ENCODE measurements at regions not wholly inside any gene's neighbourhood (a gene's known extent, or its start where the extent isn't known, plus 50 kb on each side); places are given as distances from the start of the nearest gene placed in this dataset.

DNA sequence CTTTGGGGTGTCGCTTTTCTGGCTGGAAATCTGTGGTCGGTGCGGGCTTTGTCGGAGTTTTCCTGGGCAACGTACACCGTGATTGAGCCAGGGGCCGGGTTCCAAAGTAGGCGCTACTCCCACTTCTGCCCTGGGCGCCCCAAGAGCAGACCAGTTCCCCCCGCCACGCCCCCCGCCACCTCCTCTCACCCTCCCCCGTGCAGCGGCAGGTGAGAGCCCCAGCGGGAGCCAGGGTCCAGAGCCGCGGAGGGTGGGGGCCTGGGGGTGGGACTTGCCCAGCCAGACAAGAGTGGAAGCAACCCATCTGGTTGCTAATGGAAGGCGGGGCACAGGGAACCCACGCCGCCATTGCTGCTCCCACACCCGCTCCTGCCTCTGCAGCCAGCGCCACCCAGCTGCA lies 2195.9 kb downstream of the PCDH9 start:
- no peak for DNase-seq (ENCODE audit: low spot score)

DNA sequence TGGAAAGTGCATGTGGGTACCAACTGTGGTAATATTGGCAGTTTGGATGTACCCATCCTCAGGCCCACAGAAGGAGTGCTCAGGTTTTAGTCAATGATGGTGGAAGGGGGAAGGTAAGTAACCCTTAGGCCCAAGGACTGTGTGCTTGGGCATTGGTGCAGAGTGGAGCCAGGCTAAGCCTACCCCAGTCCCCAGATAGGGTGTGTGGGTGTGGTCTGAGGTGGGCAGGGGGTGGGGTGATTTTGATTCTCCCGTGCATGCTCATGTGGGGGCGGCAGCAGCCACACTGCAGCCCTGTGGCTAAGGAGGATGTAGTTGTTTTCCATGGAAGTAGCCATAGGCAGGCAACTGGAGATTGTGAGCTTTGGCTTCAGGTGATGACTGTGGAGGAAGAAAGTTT lies 2197.3 kb downstream of the PCDH9 start:
- no peak for DNase-seq (ENCODE audit: low spot score)

DNA sequence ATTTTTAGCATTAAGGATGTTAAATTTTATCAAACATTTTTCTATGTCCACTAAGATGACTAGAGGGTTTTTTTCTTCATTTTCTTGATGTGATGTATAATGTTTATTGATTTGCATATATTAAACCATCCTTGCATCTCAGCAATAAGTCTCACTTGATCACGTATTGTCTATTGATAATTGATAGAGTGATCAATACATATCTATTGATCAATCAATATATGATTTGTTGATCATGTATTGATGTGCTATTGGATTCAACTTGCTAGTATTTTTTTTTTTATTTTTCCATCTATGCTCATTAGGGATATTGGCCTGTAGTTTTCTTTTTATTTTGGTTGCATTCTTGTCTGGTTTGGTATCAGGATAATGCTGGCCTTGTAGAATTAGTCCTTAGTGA lies 2202.0 kb downstream of the PCDH9 start:
- DNase-seq (ENCODE audit: low spot score): no peak

DNA sequence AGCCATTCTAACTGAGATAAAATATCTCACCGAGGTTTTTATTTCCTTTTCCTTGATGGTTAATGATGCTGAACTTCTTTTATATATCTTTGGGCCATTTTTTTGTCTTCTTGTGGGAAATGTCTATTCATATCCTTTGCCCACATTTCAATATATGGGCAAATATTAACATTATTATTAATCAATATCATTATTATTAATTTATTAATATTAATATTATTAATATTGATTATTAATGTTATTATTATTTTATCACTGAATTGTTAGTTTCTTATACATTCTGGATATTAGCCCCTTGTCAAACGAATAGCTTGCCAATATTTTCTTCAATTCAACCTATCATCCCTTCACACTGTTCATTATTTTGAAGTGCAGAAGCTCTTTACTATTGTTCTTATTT lies 2203.6 kb downstream of the PCDH9 start:
- no peak for DNase-seq (ENCODE audit: low spot score)

DNA sequence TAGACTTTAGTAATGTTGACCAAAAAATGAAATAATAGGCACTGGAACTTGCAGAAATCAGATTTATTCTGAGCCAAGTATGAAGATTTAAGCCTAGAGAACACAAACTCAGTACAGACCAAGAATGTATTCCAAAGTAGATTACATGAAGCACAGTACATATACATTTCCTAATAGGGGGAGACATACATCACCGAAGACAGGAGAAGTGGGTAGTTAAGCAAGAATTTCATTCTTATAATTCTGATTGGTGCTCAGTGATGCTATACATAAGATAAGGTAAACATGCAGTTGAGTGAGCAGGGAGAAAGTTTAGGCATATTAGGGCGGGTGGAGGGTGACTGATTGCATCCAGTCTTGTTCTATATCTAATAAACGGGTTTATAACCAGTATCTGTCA lies 2218.8 kb downstream of the PCDH9 start:
- DNase-seq (ENCODE audit: low spot score): no peak

DNA sequence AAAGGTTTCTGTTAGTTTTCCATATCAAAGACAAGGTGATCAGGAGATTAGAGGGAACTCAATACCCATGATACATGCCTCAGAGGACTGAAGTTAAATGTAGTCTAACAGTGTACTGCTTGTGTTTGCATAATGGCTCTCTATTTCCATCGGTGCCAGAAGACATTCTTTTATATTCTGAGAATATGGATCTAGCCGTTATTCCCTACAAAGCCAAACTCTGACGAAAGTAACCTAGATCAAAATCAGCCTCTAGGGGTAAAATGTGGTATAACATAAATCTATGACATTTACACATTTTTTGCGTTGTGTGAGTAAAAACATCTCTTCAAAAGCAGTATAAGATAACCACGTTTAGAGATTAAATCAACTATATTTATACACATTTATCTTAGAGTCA lies 2232.7 kb downstream of the PCDH9 start:
- no peak for DNase-seq (ENCODE audit: low spot score)

DNA sequence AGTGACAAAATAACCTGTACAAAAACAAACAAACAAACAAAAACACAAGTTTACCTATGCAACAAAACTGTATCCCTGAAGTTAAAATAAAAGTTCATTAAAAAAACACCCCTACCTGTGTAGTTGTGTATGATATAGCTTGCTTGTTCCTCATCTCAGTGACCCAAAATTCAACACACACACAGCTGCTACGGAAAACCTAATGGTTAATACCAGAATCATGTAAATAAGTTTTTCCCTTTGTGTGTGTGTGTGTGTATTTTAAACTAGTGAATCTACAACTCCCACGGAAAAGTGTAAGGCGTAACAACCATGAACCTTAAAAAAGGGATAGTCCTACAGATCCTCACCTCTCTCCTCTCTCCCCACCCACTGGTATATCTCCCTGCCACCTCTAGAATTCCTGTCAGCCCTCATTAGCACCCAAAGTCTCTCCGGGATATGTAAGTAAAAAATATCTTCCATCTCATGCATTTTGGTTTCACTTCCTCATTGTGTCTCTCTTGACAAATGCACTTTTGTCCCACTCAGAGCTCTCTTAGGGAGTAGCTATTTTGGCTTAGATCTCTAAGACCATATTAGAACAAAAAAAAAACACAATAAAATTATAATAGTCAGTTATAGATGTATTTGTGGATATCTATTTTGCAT lies 2236.5 kb downstream of the PCDH9 start:
- no peak for DNase-seq (ENCODE audit: low spot score)

DNA sequence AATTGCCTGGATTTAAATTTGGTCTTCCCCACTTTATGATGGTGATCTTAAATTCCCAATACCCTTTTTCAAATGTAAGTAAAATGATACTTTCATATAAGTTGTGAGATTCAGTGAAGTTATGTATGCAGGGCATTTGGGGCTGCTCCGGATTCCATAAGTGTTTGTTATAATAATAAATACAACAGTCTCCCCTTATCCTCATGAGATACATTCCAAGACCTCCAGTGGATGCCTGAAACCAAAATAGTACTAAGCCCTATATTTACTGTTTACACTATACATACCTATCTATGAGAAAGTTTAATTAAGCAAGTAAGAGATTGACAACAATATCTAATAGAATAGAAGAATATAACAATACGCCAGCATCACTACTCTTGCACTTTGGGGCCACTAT lies 2237.8 kb downstream of the PCDH9 start:
- no peak for DNase-seq (ENCODE audit: low spot score)

DNA sequence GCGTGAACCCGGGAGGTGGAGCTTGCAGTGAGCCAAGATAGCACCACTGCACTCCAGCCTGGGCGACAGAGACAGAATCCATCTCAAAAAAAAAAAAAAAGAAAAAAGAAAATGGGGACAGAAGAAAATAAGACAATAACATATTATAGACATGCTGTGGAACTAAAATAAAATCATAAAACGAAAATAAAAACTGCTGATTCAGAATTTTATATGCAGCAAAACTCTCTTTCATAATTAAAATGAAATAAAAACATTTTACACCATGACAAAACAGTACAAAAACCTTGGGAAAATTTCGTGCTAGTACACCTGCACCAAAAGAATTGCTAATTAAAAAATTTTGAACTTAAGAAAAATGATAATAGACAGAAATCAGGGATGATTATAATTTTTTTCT lies 2245.1 kb downstream of the PCDH9 start:
- no peak for DNase-seq (ENCODE audit: low spot score)

DNA sequence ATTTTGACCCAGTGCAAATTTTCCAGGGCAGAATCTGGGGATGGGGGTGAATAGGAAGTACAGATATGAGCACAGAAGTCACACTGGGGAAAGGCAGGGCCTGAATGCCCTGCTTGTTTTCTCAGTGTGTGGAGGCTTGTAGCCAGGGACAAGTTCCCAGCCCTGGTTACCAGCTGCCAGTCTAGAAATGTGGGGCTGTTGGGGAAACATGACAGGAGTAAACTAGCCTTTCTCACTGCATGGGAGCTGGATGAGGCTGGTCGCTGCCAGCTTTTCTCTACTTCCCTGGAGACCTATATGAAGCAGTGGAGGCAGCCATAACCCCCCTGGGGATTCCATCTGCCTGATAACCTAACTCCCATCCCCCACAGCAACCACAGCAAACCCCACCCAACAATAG lies 2267.7 kb downstream of the PCDH9 start:
- no peak for DNase-seq (ENCODE audit: low spot score)

DNA sequence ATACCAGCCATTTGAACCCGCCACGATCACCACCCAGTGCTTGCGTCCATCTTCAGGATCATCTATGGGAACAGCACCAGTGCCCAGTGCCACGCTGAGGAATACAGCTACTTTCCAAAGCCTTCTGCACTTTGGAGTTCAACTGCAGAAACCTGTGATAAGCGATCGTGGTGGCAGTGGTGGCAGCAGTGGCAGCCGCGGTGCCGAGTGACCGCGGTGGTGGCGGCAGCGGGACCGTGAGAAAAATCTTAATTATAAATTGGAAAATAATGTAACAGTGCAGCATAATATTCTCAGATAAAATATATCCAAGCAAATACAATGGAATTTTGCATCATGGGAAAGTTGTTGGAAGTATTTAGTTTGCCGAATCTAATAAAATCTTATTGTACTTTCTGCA lies 2270.9 kb downstream of the PCDH9 start:
- no peak for DNase-seq (ENCODE audit: low spot score)

DNA sequence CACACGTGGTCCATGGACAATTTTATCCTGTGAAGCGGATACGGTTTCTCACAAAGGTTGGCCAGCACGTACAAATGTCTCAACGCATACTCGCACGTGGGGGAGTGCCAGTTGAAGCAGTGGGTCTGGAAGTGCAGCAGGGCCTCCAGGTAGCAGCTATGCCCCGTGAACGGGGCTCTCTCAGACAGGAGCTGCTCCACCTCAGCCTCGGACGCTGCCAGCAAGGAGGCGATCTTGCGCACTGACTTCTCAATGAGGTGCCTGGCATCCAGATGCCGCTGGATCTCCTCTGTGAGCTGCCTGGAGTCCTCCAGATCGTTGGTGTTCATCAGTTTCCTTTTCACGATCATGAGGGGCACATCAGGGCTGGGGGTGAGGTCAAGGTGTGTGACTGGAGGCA lies 2272.0 kb downstream of the PCDH9 start:
- DNase-seq (ENCODE audit: low spot score): no peak

DNA sequence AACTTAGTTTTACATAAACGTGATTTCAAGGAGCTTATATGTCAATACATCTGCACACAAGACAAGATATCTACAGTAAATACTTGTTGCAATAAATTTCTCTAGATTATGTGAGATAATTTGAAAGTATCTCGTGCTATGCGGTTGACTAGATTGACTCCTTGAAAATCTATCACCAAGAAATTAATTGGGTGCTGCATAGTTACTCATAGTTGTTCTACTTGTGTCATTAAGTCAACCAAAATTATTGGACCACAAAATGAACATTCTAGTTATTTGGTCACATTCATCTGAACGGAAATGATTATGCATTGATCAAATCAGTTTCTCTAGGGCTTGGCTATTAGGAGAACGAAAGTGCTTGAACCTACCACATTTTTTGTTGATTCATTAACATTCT lies 2291.5 kb downstream of the PCDH9 start:
- DNase-seq (ENCODE audit: low spot score): no peak

DNA sequence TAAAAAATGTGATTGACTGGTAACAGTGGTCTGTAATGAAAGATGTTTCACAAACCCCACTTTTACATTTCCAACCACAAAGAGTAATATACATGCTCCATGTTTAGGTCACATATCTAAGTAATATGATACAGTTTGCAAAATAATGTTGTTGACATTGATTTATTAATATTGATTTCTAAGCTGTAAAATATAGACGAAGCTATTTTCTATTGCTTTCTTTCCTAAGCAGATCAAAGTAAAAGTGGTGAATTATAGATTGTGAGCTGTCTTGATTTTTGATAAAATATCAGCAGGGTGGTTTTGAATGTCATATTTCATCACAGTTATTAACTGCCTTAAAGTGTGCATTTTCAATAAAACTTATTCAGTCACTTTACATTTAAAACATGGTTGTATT lies 2292.8 kb downstream of the PCDH9 start:
- DNase-seq (ENCODE audit: low spot score): no peak

DNA sequence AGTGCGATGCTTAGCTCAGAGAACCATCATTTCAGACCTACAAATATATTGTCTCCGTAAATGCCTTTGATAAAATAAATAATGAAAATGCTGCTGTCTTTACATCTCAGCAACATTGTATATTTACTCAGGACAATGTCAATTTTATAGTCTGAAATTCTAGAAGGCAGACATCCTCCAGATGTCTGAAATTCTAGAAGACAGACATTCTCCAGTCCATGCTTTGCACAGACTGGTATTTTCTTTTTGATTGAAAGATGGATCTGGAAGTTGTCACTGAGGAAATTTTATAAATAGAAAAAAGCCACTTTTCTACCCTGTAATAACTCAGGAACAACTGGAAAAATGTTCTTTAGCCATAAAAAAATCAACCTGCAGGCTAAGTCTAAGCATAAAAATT lies 2293.3 kb downstream of the PCDH9 start:
- no peak for DNase-seq (ENCODE audit: low spot score)

DNA sequence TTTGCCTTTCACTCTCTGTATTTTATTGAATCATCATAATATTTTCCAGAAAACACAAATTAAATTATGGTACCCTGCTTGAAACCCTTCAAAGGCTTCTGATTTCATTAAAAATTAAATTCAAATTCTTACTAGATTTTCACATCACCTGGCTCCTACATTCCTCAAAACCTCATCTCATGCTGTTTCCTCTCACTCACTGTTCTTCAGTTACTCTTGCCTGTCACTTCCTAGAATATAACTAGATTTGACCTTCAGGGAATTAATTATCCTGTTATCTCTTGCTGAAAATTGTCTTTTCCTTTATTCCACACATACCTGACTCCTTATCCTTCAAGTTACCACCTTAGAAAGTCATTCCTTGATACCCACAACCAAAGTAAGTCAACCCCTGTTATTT lies 2294.7 kb downstream of the PCDH9 start:
- DNase-seq (ENCODE audit: low spot score): no peak

DNA sequence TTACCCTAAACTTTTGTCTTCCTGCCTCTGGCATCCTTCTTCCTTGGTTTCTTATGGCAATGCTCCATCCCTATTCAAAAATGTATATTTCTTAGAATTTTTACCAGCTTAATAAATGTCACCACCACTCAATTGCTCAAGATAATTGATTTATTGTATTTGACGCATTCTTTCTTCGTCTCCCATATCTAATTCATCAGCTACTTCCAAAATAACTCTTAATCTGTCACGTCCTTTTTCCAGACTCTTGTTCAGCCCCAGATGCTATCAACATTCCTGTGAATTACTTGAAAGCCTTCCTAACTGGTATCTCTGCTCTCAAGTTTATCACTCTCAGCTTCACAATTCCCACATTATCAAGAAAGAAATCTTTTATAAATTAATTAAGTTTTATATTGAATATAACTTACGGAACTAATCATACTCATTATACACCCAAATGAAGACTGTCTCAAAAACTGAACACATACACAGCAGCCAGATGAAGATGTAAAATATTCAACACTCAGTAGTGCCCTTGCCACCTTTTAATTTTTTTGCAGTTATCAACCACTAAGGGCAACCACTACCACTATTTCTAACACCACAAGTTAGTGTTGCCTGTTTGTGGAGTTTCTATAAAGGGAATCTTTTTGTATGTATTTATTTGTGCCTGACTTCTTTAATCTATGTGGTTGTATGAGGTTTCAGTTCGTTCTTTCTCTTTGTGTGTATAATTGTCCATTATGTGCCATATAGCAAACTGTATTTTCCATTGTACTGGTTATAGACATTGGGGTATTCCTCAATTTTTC lies 2295.4 kb downstream of the PCDH9 start:
- DNase-seq (ENCODE audit: low spot score): no peak

DNA sequence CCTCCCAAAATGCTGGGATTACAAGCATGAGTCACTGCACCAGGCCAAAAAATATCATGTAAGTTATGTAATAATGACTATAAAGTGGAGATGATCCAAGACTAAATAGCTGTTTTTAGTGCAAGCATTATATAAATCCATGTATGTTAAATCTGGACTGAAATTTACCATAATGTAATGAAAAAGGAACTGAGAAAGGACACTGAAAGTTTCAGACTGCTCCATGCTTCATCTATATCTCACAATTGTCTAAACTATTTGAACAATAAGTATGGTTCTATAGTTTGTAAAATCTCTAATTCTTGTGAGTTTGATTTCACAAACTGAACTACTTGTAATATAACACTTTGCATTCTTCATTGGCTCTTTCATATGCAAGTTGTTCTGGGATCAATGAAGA lies 2299.5 kb downstream of the PCDH9 start:
- no peak for DNase-seq (ENCODE audit: low spot score)

DNA sequence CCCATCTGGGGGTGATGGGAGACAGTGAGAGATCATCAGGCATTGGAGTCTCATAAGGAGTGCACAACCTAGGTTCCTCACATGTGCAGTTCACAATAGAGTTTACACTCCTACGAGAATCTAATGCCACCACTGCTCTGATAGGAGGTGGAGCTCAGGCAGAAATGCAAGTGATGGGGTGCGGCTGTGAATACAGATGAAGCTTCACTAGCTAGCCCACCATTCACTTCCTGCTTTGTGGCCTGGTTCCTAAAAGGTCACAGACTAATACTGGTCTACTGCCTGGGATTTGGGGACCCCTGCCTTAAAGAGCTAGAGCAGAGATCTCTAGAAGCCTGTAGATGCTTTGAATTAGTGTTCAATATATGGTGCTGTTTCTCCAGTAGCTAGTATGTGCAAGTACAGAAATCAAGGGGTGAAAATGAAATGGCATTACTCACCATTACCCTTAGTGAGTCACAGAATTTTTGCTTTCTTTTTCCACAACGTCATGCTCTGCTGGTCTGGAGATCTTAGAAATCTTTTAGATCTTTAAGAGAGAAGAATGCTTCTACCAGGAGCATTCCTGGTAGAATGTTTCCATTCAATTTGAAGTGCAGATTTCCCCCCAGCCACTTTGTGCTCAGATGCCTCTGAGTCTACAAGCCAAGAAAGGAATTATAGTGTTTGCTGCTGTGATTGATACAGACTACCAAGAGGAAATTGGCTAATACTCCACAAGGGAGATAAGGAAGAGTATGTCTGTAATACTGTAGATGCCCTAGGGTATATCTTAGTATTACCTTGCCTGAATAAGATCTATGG lies 2301.2 kb downstream of the PCDH9 start:
- no peak for DNase-seq (ENCODE audit: low spot score)

DNA sequence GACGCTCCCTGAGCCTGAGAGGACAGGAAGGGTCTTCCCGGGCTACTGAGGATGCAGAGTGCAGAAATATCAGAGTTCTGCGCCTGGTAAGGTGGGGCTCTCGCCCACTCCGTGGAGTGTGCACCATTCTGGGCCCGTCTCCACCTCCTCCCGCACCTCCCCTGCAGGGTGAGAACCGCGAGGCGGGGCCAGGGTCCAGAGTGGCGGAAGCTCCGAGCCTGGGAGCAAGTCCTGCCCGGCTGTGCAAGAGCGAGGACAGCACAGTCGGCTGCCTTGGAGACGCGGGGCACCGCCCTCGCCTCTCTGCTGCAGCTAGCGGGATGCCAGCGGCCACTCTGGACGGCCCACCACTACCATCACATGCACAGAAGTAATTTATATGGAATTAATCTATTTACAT lies 2304.4 kb downstream of the PCDH9 start:
- peak; percentile 4 for DNase-seq (ENCODE audit: low spot score)

DNA sequence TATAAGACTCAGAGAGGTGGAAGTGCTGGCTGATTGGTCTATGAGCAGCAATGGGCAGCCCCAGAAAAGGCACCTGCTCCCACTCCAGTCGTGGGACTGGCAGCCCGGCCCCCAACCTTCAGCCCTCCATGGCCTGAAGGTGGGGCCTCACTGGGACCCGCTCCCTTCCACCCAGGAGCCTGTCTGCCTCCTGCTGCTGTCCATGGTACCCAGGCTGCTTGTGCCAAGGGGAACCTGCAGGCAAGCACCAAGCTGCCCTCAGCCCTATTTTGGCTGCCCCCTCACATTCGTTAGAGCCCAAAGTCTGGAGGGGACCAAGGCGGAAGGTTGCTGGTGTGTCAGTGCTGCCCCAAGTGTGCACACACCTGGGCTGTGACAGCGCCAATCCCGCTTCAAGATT lies 2304.9 kb downstream of the PCDH9 start:
- no peak for DNase-seq (ENCODE audit: low spot score)

DNA sequence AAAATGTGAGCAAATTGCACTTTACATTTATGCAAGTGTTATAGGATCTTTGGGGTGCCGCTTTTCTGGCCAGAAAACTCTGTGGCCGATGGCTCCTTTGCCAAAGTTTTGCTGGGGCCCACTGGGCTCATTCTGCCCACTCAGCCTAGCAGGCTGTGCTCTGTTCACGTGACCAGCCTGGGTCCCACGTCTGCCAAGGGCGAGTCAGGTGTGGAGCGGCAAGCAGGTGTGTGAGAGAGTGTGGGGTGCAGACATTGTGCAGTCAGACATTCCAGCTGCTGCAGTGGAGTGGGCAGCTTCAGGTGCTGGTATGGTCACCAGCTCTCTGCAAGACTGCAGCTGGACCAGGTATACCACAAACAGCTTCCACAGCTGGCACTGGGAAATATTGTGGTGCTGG lies 2305.7 kb downstream of the PCDH9 start:
- no peak for DNase-seq (ENCODE audit: low spot score)

DNA sequence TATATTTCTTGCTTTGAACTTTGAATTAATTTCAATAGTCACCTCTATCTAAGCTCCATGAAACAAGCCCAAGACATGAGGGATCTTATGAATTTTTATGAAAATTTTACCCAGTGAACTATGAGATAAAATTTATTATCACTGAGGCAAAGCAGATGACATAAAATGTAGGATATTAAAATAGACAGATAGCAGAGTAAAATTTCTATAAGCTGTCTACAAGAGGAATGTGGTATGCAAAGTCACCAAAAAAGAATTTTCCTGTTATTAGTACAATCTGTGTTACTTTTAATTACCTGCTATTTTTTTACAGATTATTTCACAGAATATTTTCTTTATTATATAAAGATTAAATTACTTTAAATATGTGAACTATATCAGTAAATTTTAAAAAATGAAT lies 2312.6 kb downstream of the PCDH9 start:
- no peak for DNase-seq (ENCODE audit: low spot score)
